K562 (cell line): ENCODE measurements at regions not wholly inside any gene's neighbourhood (a gene's known extent, or its start where the extent isn't known, plus 50 kb on each side); places are given as distances from the start of the nearest gene placed in this dataset.

Experiments used
- ATAC-seq: fragments of 200-7000 bp; cut with Tn5 transposase; 3 replicates; pipeline ENCODE4 v1.9.1; 2020; ENCODE audit warnings: moderate library complexity
- BruUV-seq: library from RNA; stranded (reverse); fragments of 400-500 nt; replicated peaks from 2 replicates; lab custom pipeline; 2021; lab: Mats Ljungman, UMichigan
- CTCF ChIA-PET: fragments of 300-600 bp; formaldehyde crosslinking; extraction: SDS; loops from one replicate; lab custom pipeline; 2021; ENCODE audit warnings: low intra/inter-chr PET ratio; lab: Yijun Ruan, JAX
- POLR2A ChIA-PET: fragments of 300-600, 350-650 bp; sonication (Branson Sonifier 250); formaldehyde crosslinking; extraction: SDS; loops from one replicate; lab custom pipeline; 2021; ENCODE audit warnings: antibody characterized with exemption, inconsistent platforms; lab: Yijun Ruan, JAX
- DNase-seq, 4 experiments: peaks; one replicate each; pipeline versions ENCODE4 v3.0.0 to v3.0.0-alpha.2; 2011 to 2018; ENCODE audit warnings: low spot score in 3 of 4, mixed read lengths in 3 of 4; ENCODE audit errors: extremely low read depth in 1 of 4
- FAIRE-seq: peaks from 2 replicates; lab custom pipeline; 2011; peaks lifted over from hg19 to GRCh38; lab: Jason Lieb, UNC
- H2AFZ ChIP-seq: 2 replicates; pipeline ENCODE4 v1.6.0; 2011; ENCODE audit warnings: low read depth, low read length, control low read depth, inconsistent platforms
- H3K27ac ChIP-seq: fragments of 200-600 bp; 3 replicates; pipeline ENCODE4 v1.8.0; 2011; ENCODE audit warnings: low read depth, mild to moderate bottlenecking, control low read depth, inconsistent platforms, low read length, moderate library complexity, mixed read lengths; ENCODE audit errors: extremely low read depth
- H3K27me3 ChIP-seq, 2 experiments: fragments of 300-600 bp in 1 of 2; 2 replicates in 1 of 2; 3 replicates in 1 of 2; pipeline versions ENCODE4 v1.6.0 to v1.8.0; 2011; ENCODE audit warnings: inconsistent platforms in 2 of 2, low read length in 2 of 2, mild to moderate bottlenecking in 1 of 2, mixed read lengths in 1 of 2, moderate library complexity in 1 of 2; ENCODE audit not compliant: control insufficient read depth in 2 of 2, insufficient read depth in 2 of 2
- H3K36me3 ChIP-seq: fragments of 300-600 bp; 3 replicates; pipeline ENCODE4 v1.8.0; 2011; ENCODE audit warnings: mild to moderate bottlenecking, low read length, inconsistent platforms; ENCODE audit not compliant: control insufficient read depth, insufficient read depth
- H3K4me1 ChIP-seq, 2 experiments: fragments of 200-600 bp in 1 of 2; replicated peaks in 1 of 2; 2 replicates in 1 of 2; 3 replicates in 1 of 2; pipeline versions ENCODE4 v1.5.1 to v1.8.0; 2011; ENCODE audit warnings: inconsistent platforms in 2 of 2, low read length in 2 of 2, mild to moderate bottlenecking in 1 of 2, mixed read lengths in 1 of 2, moderate library complexity in 1 of 2; ENCODE audit not compliant: control insufficient read depth in 2 of 2, insufficient read depth in 2 of 2
- H3K4me2 ChIP-seq: 2 replicates; pipeline ENCODE4 v1.6.1; 2011; ENCODE audit warnings: low read length, control low read depth, inconsistent platforms, mixed read lengths; ENCODE audit not compliant: insufficient read depth
- H3K4me3 ChIP-seq: fragments of 200-600 bp; sonication (generic), shearing (Covaris generic); 2 replicates; pipeline ENCODE4 v1.5.1; 2016; ENCODE audit warnings: control low read depth, inconsistent platforms
- H3K79me2 ChIP-seq: fragments of 200-600 bp; 3 replicates; pipeline ENCODE4 v1.8.0; 2011; ENCODE audit warnings: low read length, inconsistent platforms; ENCODE audit not compliant: control insufficient read depth, insufficient read depth
- H3K9ac ChIP-seq, 2 experiments: 2 replicates each; pipeline versions ENCODE4 v1.6.0 to v1.6.1; 2011; ENCODE audit warnings: low read depth in 2 of 2, low read length in 2 of 2, control low read depth in 1 of 2, inconsistent platforms in 1 of 2, mild to moderate bottlenecking in 1 of 2, mixed read lengths in 1 of 2; ENCODE audit not compliant: insufficient read depth in 1 of 2
- H3K9me1 ChIP-seq: one replicate; pipeline ENCODE4 v1.6.0; 2011; ENCODE audit warnings: inconsistent platforms, mild to moderate bottlenecking, low read length, moderate library complexity; ENCODE audit not compliant: control insufficient read depth, insufficient read depth
- H3K9me3 ChIP-seq: replicated peaks from 2 replicates; pipeline ENCODE4 v1.5.1; 2011; ENCODE audit warnings: low read depth, low read length, inconsistent platforms; ENCODE audit not compliant: control insufficient read depth, insufficient read depth
- H4K20me1 ChIP-seq: replicated peaks from 2 replicates; pipeline ENCODE4 v1.6.1; 2011; ENCODE audit warnings: low read length, inconsistent platforms, mixed read lengths; ENCODE audit not compliant: control insufficient read depth, insufficient read depth
- CSDE1 ChIP-seq, 2 experiments: fragments of 450-650 bp; IDR thresholded peaks; 2 replicates each; pipeline ENCODE4 v1.6.1; 2016; ENCODE audit warnings: mild to moderate bottlenecking in 1 of 2
- DLX4 ChIP-seq: fragments of 250-450 bp; sonication (Bioruptor Pico); IDR thresholded peaks from 2 replicates; pipeline ENCODE4 v1.6.1; 2021; ENCODE audit warnings: mild to moderate bottlenecking
- DNMT1 ChIP-seq: fragments of 450-650 bp; IDR thresholded peaks from 2 replicates; pipeline ENCODE4 v1.6.1; 2016; ENCODE audit warnings: antibody characterized with exemption, mild to moderate bottlenecking
- E2F5 ChIP-seq: sonication (generic); formaldehyde crosslinking; IDR thresholded peaks from 2 replicates; pipeline ENCODE4 v1.8.0; 2022; ENCODE audit warnings: mild to moderate bottlenecking, missing genetic modification reagents
- ELK1 ChIP-seq: sonication (generic); formaldehyde crosslinking; IDR thresholded peaks from 2 replicates; pipeline ENCODE4 v1.8.1; 2022; ENCODE audit warnings: missing genetic modification reagents
- ESRRB ChIP-seq: fragments of 250-450 bp; sonication (Bioruptor Pico); IDR thresholded peaks from 2 replicates; pipeline ENCODE4 v1.5.0; 2020; ENCODE audit warnings: mild to moderate bottlenecking, moderate library complexity, borderline replicate concordance
- FIP1L1 ChIP-seq: fragments of 200-400 bp; formaldehyde crosslinking; IDR thresholded peaks from 2 replicates; pipeline ENCODE4 v1.6.1; 2018; ENCODE audit warnings: mild to moderate bottlenecking, low read depth, low read length; ENCODE audit not compliant: poor library complexity, severe bottlenecking
- FOXA3 ChIP-seq, 2 experiments: fragments of 450-650 bp in 1 of 2; sonication (generic) in 1 of 2; formaldehyde crosslinking; IDR thresholded peaks in 1 of 2; conservative IDR thresholded peaks in 1 of 2; 2 replicates each; pipeline versions ENCODE4 v1.4.0 to v1.8.0; 2020 to 2022; ENCODE audit warnings: mild to moderate bottlenecking in 2 of 2, missing genetic modification reagents in 1 of 2
- KDM1A ChIP-seq, 2 experiments: fragments of 450-650 bp; IDR thresholded peaks; 2 replicates each; pipeline ENCODE4 v1.6.1; 2016; ENCODE audit warnings: mild to moderate bottlenecking in 2 of 2
- MCM7 ChIP-seq, 2 experiments: fragments of 450-650 bp; IDR thresholded peaks; 2 replicates each; pipeline ENCODE4 v1.6.1; 2016 to 2018
- NFE2L1 ChIP-seq: fragments of 450-650 bp; IDR thresholded peaks from 2 replicates; pipeline ENCODE4 v1.6.1; 2016; ENCODE audit warnings: missing genetic modification characterization, low read depth, mild to moderate bottlenecking, missing compliant biosample characterization, moderate library complexity, borderline replicate concordance
- PATZ1 ChIP-seq: fragments of 250-450 bp; sonication (Bioruptor Pico); IDR thresholded peaks from 2 replicates; pipeline ENCODE4 v1.5.0; 2020; ENCODE audit warnings: mild to moderate bottlenecking, borderline replicate concordance
- UBTF ChIP-seq, 2 experiments: IDR thresholded peaks; 2 replicates each; pipeline ENCODE4 v1.6.1; 2012; ENCODE audit warnings: improper control_type of control experiment in 2 of 2, low read depth in 2 of 2, low read length in 2 of 2, borderline replicate concordance in 1 of 2
- XRCC3 ChIP-seq: fragments of 450-650 bp; IDR thresholded peaks from 2 replicates; pipeline ENCODE4 v1.6.1; 2017; ENCODE audit warnings: mild to moderate bottlenecking, moderate library complexity
- ZBTB34 ChIP-seq: fragments of 250-450 bp; sonication (Bioruptor Pico); IDR thresholded peaks from 2 replicates; pipeline ENCODE4 v1.8.0; 2021; ENCODE audit warnings: mild to moderate bottlenecking, moderate library complexity
- WGBS: fragments of 100-300 bp; shearing (Covaris generic); methylation state at CpG from one replicate; pipeline ENCODE4 v1.1.6; 2016; ENCODE audit warnings: low coverage, mixed read lengths; ENCODE audit not compliant: insufficient coverage; ENCODE audit errors: missing lambda C conversion rate; 5-methylcytosine and 5-hydroxymethylcytosine counted together
- in situ Hi-C: fragments of 300-500 bp; cut with MboI; formaldehyde crosslinking; loops from 4 replicates; pipeline ENCODE4 v1.15.0; 2018; ENCODE audit warnings: inconsistent platforms, mixed read lengths
- intact Hi-C: fragments of 100-400 bp; cut with micrococcal nuclease; formaldehyde crosslinking; loops from 2 replicates; pipeline ENCODE4 v1.14.2; 2022

- Histone ChIP-seq H3K27me3 (no peaks in the 10 kb centered on the region), H2AFZ (no peak overlapping the region), H3K27ac (no peak overlapping the region), H3K9me1 (no peaks in the 10 kb centered on the region), H3K9me3 (no peaks in the 10 kb centered on the region), H4K20me1 (no peaks in the 10 kb centered on the region), H3K79me2 (no peaks in the 10 kb centered on the region), H3K4me1 (no peaks in the 10 kb centered on the region), H3K36me3 (no peaks in the 10 kb centered on the region), H3K4me2 (no peak overlapping the region), H3K4me3 (no peak overlapping the region), H3K9ac (no peak overlapping the region)
- WGBS, result 0% methylated on average over 3 of the region's 3 CpGs
- in situ Hi-C loops, result no loop called here
- POLR2A ChIA-PET, result interaction anchor here (0.6 kb wide), 1 partner anchor 51 kb away, joined by 3 read pairs; no protein-coding TSS in a partner anchor
- CTCF ChIA-PET, result no interaction called here
- BruUV-seq, result no TSS peak
- intact Hi-C loops, result no loop called here
- no peak for ATAC-seq
- no peak for DNase-seq
- FAIRE-seq, result no peak
- no peak for TF ChIP-seq CSDE1 (IDR thresholded peaks at IDR 0.05)
- no peak for TF ChIP-seq FIP1L1
- no peak for TF ChIP-seq E2F5 (CRISPR knock-in tag)
- no peak for TF ChIP-seq MCM7 (IDR thresholded peaks at IDR 0.05)
- TF ChIP-seq PATZ1 (CRISPR knock-in tag), result no peak
- no peak for TF ChIP-seq XRCC3
- no peak for TF ChIP-seq KDM1A (IDR thresholded peaks at IDR 0.05)
- TF ChIP-seq ZBTB34 (CRISPR knock-in tag), result no peak
- TF ChIP-seq DLX4, result no peak
- TF ChIP-seq ESRRB, result no peak
- TF ChIP-seq NFE2L1 (tag), result no peak
- no peak for TF ChIP-seq FOXA3 (CRISPR knock-in tag; conservative IDR thresholded peaks at IDR 0.05 in 1 of 2, IDR thresholded peaks at IDR 0.05 in 1 of 2)
- no peak for TF ChIP-seq DNMT1
- no peak for TF ChIP-seq UBTF (IDR thresholded peaks at IDR 0.05; ENCODE audit: borderline replicate concordance in 1 of 2, low read depth in 2 of 2, low read length in 2 of 2)
- no peak for TF ChIP-seq ELK1 (CRISPR knock-in tag)
Measured at GRCh38 chr11:116334596-116334995, 438.2 kb downstream of the BUD13 start.
